ENCODE measurements at regions not wholly inside any gene's neighbourhood (a gene's known extent, or its start where the extent isn't known, plus 50 kb on each side); places are given as distances from the start of the nearest gene placed in this dataset.

DNA sequence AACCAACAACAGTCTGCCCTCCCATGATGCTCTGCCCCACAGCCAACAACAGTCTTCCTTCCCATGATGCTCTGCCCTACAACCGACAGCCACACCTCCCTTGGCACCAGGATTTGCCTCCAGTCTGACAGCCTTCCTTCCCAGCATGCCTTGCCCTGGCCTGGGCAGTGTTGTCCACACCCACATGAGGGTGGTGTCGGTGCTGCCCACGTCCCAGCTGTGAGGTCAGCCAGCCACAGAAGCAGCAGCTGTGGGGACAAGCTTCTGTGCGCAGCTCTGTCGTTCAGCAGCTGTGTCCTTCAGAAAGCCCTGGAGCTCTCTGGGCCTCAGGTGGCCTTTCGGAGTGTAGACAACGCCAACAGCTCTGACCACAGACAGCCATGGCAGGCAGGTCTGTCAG lies 1378.9 kb downstream of the BRD1 start:
- ATAC-seq (no peak), DNase-seq (ENCODE audit: low spot score) (no peak)
- Mint-ChIP-seq H3K9me3 (no peaks in the 10 kb centered on the region; the same call in 2 of the 3 replicates), H3K27ac (no peak overlapping the region), H3K27me3 (ENCODE audit: insufficient read depth, low read depth, poor library complexity) (peaks cover 3% of the 10 kb centered on the region), H3K4me1 (no peaks in the 10 kb centered on the region), H3K4me3 (no peak overlapping the region), H3K36me3 (ENCODE audit: low read depth) (no peaks in the 10 kb centered on the region)
- no peaks in the 10 kb centered on the region for H3K4me1 ChIP-seq (ENCODE audit: insufficient read depth)
- no peaks in the 10 kb centered on the region for H3K79me2 ChIP-seq (replicated peaks; ENCODE audit: insufficient read depth)
- no peak overlapping the region for H3K27ac ChIP-seq (ENCODE audit: low read depth)
- no peaks in the 10 kb centered on the region for H3K27me3 ChIP-seq (ENCODE audit: insufficient read depth)
- no peak overlapping the region for H3K4me2 ChIP-seq
- no peak overlapping the region for H2AFZ ChIP-seq
- no peaks in the 10 kb centered on the region for H3K36me3 ChIP-seq (ENCODE audit: insufficient read depth)
- no peaks in the 10 kb centered on the region for H3K9me2 ChIP-seq (ENCODE audit: insufficient read depth)
- H4K20me1 ChIP-seq (replicated peaks; ENCODE audit: insufficient read depth), result no peaks in the 10 kb centered on the region
- TF ChIP-seq ZNF331 (CRISPR knock-in tag; IDR thresholded peaks at IDR 0.05; ENCODE audit: low read depth) (no peak), ZNF114 (CRISPR knock-in tag; IDR thresholded peaks at IDR 0.05) (no peak), EZH2phosphoT487 (IDR thresholded peaks at IDR 0.05; ENCODE audit: unreplicated experiment) (no peak), NANOG (IDR thresholded peaks at IDR 0.05; ENCODE audit: borderline replicate concordance) (no peak), REST (IDR thresholded peaks at IDR 0.05; ENCODE audit: unreplicated experiment) (no peak), JUNB (IDR thresholded peaks at IDR 0.05; ENCODE audit: unreplicated experiment) (no peak), ZNF462 (CRISPR knock-in tag; IDR thresholded peaks at IDR 0.05) (no peak), STAT1 (IDR thresholded peaks at IDR 0.05; ENCODE audit: unreplicated experiment) (no peak), EZH2 (IDR thresholded peaks at IDR 0.05; ENCODE audit: low read depth, unreplicated experiment) (no peak), CREB1 (CRISPR knock-in tag; IDR thresholded peaks at IDR 0.05; ENCODE audit: low read depth) (no peak), POLR2AphosphoS5 (IDR thresholded peaks at IDR 0.05; ENCODE audit: low read depth) (no peak)
- TF ChIP-seq, protein P1, sequence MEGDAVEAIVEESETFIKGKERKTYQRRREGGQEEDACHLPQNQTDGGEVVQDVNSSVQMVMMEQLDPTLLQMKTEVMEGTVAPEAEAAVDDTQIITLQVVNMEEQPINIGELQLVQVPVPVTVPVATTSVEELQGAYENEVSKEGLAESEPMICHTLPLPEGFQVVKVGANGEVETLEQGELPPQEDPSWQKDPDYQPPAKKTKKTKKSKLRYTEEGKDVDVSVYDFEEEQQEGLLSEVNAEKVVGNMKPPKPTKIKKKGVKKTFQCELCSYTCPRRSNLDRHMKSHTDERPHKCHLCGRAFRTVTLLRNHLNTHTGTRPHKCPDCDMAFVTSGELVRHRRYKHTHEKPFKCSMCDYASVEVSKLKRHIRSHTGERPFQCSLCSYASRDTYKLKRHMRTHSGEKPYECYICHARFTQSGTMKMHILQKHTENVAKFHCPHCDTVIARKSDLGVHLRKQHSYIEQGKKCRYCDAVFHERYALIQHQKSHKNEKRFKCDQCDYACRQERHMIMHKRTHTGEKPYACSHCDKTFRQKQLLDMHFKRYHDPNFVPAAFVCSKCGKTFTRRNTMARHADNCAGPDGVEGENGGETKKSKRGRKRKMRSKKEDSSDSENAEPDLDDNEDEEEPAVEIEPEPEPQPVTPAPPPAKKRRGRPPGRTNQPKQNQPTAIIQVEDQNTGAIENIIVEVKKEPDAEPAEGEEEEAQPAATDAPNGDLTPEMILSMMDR (conservative IDR thresholded peaks at IDR 0.05; ENCODE audit: low read depth in 2 of 2), result no peak
- TF ChIP-seq, protein P2, sequence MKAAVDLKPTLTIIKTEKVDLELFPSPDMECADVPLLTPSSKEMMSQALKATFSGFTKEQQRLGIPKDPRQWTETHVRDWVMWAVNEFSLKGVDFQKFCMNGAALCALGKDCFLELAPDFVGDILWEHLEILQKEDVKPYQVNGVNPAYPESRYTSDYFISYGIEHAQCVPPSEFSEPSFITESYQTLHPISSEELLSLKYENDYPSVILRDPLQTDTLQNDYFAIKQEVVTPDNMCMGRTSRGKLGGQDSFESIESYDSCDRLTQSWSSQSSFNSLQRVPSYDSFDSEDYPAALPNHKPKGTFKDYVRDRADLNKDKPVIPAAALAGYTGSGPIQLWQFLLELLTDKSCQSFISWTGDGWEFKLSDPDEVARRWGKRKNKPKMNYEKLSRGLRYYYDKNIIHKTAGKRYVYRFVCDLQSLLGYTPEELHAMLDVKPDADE (IDR thresholded peaks at IDR 0.05), result no peak
- H3F3A ChIP-seq (replicated peaks; ENCODE audit: low read depth), result no peaks in the 10 kb centered on the region
- no peak overlapping the region for H3K4me3 ChIP-seq

Measured in GM23338 (cell line).